HG02885 (cell line): ENCODE measurements at regions not wholly inside any gene's neighbourhood (a gene's known extent, or its start where the extent isn't known, plus 50 kb on each side); places are given as distances from the start of the nearest gene placed in this dataset.
"Not testable (repeated sequence)": the region's sequence is repeated elsewhere in the genome, so short reads cannot be mapped to it uniquely, and the experiment has no call there.

Source experiments
- ATAC-seq: cut with Tn5 transposase; IDR thresholded peaks from one replicate; pipeline ENCODE4 v1.9.1; 2021; ENCODE audit warnings: mild to moderate bottlenecking; ENCODE audit not compliant: unreplicated experiment, poor library complexity

DNA sequence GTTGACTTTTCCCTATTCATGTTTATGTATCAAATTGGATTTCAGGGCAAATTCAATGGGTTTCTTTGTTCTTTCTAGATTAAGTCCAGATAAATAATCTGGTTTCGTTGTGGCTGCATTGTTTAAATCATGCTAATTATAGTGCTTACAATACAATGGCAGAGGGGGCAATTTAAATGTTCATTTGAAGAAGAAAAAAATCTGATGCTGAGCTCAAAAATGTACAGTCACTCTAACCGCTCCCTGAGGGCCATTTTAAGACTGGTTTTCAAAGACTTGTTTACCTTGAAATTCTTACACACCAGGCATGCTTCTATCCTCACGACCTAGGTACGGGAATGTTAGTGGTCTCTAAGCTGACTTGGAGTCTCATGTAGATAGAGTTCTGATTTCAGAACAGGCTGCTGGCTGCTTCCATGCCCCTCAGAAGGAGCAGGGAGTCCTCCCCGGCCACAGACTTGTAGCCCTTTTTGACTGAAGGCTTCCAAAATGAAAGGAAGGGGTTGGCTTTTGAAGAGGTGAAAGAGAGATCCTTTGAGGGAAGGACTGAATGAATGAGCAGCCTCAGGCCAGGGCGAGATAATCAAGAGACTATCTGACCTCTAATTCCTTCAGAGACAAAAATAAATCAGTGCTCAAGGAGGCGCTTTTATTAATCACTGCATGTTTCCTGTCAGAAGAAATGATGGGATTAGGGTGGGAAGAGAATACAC lies 86.1 kb upstream of the ZNF217 start:
- no peak for ATAC-seq

DNA sequence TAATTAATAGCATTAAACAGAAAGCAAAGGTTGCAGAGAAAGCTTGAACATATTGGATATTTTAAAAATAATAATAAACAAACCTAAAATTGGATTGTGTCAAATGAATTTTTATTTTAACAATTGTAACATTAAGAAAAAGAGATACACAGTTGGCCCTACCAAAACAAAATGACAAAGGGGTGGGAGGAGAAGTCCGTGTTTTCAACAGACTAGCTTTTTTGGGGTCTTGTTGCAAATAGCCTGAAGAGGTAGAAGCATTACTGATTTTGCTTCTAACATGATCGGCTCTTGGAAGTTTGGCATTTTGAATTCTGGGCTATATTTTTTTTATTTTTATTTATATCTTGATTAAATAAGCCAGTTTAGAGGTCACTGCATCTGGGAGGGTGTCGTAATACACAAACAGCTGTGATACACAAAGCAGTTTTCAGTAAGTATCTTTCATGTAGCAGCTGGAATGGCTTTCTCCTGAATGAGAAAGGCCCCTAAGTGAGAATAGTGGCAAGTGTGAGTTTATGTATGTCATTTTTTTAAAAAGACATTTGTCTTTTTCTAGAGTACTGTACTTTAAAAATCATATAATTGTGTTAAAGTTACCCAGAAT lies 85.5 kb upstream of the ZNF217 start:
- ATAC-seq: no peak

GRCh38 chr20:53678315-53678989 lies 84.8 kb upstream of the ZNF217 start:
- ATAC-seq: no peak

- no peak for ATAC-seq
These were observed 84.0 kb upstream of the ZNF217 start for GRCh38 chr20:53677447-53678314.

DNA sequence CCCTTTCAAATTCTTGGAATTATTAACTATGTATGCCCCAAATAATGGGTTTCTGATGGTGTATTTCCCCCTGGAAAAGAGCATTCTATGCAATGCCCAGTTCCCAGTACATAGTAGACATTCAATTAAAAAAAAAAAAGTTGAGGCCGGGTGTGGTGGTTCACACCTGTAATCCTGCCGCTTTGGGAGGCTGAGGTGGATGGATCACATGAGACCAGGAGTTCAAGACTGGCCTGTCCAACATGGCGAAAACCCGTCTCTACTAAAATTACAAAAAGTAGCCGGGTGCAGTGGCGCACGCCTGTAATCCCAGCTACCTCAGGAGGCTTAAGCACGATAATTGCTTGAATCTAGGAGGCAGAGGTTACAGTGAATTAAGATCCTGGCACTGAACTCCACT lies 83.3 kb upstream of the ZNF217 start:
- ATAC-seq: no peak

- ATAC-seq: no peak
These were observed 82.8 kb upstream of the ZNF217 start for GRCh38 chr20:53676519-53676822.

DNA sequence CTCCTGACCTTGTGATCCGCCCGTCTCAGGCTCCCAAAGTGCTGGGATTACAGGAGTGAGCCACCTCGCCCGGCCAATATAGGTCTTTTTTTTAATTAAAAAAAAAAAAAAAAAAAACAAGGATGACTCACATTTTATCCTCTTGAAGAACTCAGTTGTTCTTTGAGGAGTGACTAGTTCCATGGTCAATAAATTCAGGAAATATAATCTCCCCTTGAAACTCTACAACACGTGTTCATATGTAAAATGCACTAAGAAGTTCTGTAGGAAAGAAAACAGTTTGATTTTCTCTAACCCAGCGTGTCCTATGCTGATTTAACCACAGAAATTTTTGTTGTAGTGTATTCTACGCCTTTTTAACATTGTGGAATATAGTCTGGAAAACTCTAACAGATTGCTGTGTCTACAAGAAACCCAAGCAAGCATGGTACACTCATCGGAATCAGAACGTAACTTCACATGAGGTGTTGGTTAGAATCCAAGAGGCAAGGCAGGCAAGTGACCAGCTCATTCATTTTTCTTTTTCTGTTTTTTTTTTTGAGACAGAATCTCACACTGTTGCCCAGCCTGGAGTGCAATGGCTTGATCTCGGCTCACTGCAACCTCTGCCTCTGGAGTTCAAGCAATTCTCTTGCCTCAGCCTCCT lies 79.0 kb upstream of the ZNF217 start:
- ATAC-seq: no peak

DNA sequence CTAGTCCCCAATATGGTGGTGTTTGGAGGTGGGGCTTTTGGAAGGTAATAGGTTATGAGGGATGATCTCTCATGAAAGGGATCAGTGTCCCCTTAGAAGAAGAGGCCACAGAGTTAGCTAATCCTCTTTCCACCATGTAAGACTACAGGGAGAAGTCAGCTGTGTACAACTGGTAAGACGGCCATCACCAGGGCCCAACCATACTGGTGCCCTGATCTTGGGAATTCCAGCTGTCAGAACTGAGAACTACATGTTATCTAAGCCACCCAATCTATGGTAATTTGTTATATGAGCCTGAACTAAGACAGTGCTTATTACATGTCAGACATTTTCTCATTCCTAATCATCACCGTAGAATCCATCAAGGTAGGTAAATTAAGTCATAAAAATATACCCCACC lies 77.7 kb upstream of the ZNF217 start:
- ATAC-seq: no peak

DNA sequence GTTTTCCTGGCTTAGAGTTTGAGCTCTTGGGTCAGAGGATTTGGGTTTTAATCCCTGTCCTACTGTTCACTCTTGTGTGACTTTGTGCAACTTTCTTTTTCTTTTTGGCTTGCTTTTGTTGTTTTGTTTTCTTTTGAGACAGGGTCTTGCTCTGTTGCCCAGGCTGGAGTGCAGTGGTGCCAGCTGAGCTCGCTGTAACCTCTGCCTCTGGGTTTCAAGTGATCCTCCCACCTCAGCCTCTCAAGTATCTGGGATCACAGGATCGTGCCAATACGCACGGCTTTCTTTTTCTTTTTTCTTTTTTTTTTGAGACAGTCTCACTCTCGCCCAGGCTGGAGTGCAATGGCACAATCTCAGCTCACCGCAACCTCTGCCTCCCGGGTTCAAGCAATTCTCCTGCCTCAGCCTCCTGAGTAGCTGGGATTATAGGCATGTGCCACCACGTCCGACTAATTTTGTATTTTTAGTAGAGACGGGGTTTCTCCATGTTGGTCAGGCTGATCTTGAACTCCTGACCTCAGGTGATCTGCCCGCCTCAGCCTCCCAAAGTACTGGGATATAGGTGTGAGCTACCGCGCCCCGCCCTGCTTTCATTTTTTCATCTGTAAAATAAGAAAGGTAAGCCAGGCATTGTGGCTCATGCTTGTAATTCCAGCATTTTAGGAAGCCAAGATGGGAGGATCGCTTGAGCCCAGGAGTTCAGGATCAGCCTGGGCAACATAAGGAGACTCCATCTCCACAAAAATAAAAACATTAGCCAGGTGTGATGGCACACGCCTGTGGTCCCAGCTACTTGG lies 76.1 kb upstream of the ZNF217 start:
- ATAC-seq: not testable (repeated sequence)

DNA sequence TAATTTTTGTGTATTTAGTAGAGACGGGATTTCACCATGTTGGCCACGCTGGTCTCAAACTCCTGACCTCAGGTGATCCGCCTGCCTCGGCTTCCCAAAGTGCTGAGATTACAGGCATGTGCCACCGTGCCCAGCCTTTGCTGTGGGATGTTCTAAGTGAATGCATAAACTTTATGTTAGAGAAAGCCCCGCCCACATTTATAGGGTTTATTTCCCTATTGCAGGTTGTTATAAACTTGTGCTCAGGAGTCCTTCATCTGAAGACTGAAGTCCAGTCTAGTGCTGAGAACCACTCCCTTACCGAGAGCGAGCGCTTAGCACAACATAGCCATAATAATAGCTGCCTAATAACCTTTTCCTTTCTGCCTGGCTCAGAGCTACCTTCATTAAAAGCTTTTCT lies 75.4 kb upstream of the ZNF217 start:
- no peak for ATAC-seq

- ATAC-seq: no peak
These were observed 72.5 kb upstream of the ZNF217 start for GRCh38 chr20:53666144-53666543.

DNA sequence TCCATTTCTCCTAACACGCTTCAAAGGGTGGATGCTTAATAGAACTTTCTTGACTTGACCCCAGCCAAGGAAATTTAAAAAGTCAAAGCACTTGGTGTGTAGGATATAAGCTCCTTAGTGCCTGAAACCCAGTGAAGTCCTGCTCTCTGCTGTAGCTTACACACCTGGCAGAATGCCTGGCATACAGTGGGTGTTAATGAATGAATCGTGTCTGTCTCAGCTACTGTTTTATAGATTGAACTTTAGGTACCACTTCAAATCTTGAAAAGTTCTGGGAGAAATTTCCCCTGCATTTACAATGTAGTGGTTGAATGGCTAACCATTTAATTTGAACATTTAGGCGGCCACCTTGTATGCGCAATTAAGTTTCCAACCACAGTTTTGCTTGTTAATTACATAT lies 70.5 kb upstream of the ZNF217 start:
- no peak for ATAC-seq

GRCh38 chr20:53663521-53663920 lies 69.9 kb upstream of the ZNF217 start:
- ATAC-seq: not testable (repeated sequence)

DNA sequence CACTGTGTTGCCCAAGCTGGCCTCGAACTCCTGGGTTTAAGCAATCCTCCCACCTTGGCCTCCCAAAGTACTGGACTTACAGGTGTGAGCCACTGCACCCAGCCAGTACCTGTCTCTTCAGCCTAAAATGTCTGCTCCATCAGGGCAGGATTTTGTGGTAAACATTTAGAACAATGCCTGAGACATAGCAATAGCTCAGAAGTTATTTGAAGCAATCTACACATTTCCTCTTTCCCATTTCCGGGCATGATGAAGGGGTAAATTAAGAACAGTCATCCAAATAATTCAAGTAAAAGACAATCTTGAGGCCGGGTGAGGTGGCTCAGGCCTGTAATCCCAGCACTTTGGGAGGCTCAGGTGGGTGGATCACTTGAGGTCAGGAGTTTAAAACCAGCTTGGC lies 69.0 kb upstream of the ZNF217 start:
- no peak for ATAC-seq

GRCh38 chr20:53660947-53661381 lies 67.3 kb upstream of the ZNF217 start:
- ATAC-seq: no peak

DNA sequence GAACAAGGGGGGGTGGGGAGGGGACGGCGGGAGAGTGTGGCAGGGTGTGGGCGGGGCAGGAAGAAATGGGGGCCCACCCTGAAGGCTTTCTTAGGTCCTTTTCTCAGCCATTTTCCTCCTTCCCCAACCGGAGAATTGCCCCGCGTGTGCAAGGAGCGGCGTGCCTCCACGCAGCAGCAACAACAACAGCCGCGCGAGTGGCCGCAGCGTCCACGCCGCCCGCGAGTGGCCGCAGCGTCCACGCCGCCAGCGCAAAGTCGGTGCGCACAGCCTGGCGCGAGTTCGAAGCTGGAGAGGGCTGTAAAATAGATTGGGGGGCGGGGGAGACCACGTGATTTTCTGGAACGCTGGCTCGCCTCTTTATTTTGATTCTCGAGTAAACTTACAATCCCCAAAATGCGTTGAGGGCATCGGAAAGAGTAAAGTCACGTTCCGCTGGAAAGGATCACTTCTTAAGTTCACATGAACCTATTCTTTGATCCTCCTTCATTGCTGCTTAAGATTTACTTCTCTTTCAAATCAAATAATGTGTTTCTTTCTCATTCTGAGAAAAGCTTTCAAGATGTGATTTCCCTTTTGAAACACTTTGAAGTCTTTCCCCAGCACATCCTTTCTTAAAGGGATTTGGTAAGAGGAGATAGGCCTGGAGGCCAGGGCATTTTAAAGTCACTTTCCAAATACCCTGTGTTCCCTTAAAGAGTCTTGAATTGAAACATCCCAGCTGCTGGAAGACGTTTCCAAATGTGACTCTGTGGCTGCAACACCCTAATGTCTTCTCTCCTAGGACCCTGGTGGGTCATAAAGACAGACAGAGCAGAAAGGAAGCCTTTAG lies 66.7 kb upstream of the ZNF217 start:
- ATAC-seq: no peak

- ATAC-seq: no peak
These were observed 65.3 kb upstream of the ZNF217 start for GRCh38 chr20:53658973-53659372.

DNA sequence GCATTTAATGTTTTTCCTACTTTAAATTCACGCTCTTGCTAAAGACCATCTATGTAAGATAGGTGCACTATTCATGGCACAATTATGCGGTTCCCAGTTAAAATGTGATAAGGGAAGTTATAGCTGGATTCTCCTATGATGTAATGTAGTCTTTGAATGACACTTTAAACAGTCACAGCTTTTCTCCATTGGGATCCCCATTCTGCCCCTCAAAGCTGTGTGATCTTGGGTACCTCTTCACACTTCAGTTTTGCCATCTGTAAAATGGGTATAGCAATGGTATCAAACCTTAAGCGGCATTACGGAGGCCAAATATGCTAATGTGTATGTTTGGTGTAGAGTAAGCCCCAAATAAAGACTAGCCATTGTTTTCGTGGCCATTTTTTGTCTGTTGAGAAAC lies 64.7 kb upstream of the ZNF217 start:
- no peak for ATAC-seq

DNA sequence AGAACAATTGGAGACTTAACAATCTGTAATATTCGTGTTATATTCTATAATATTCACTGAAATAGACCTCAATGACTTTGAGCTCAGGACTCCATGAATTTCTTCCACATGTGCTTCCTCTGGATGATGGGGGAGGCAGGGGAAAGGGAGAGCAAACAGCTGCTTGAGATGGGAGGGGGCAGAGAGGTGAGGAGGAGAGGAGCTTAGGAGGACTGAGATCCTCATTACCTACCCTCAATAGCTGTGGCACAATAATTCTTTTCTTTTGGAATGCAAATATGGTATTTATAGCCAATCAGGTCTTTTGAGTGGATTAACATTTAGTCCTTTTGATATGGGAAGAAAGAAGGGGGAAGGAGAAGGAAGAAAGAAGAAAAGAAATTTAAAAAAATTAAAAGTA lies 64.1 kb upstream of the ZNF217 start:
- ATAC-seq: no peak
